Omental fat pad (tissue), 3 donors: ENCODE measurements at regions not wholly inside any gene's neighbourhood (a gene's known extent, or its start where the extent isn't known, plus 50 kb on each side); places are given as distances from the start of the nearest gene placed in this dataset.

Experiments used
- ATAC-seq: fragments of 150-250 bp; one replicate; pipeline ENCODE4 v1.9.1; 2016; ENCODE audit warnings: mild to moderate bottlenecking, moderate library complexity; ENCODE audit not compliant: low FRiP score
- DNase-seq: peaks from one replicate; pipeline ENCODE4 v3.0.0-alpha.2; 2019; ENCODE audit warnings: low spot score
- TF ChIP-seq, protein P1 (sequence below), 3 donors: fragments of 450-650 bp; IDR thresholded peaks; one replicate each; pipeline ENCODE4 v1.5.1; 2016 to 2017; ENCODE audit warnings: antibody characterized with exemption in 3 of 3, mild to moderate bottlenecking in 3 of 3, moderate library complexity in 2 of 3

DNA sequence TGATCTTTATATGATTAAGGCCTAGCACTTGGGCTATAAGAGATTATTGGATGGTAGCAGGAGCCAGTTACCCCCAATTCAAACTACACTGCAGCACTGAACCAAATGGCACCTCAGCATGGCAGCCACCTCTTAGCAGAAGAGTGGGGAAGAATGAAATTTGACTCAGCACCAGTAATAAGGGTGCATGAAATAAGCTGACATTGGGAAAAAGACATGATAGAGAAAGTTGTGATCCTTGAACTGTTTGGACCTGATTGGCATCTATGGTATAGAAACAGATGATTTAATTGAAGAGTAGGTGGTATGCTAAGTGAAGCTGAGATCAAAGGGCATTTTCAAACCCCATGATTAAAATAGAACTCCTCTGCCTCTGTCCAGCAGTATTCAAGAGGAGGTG is 389.5 kb downstream of the FOXG1 start:
- no peak for ATAC-seq
- TF ChIP-seq, protein P1, sequence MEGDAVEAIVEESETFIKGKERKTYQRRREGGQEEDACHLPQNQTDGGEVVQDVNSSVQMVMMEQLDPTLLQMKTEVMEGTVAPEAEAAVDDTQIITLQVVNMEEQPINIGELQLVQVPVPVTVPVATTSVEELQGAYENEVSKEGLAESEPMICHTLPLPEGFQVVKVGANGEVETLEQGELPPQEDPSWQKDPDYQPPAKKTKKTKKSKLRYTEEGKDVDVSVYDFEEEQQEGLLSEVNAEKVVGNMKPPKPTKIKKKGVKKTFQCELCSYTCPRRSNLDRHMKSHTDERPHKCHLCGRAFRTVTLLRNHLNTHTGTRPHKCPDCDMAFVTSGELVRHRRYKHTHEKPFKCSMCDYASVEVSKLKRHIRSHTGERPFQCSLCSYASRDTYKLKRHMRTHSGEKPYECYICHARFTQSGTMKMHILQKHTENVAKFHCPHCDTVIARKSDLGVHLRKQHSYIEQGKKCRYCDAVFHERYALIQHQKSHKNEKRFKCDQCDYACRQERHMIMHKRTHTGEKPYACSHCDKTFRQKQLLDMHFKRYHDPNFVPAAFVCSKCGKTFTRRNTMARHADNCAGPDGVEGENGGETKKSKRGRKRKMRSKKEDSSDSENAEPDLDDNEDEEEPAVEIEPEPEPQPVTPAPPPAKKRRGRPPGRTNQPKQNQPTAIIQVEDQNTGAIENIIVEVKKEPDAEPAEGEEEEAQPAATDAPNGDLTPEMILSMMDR (IDR thresholded peaks at IDR 0.05) = no peak
- DNase-seq = no peak

DNA sequence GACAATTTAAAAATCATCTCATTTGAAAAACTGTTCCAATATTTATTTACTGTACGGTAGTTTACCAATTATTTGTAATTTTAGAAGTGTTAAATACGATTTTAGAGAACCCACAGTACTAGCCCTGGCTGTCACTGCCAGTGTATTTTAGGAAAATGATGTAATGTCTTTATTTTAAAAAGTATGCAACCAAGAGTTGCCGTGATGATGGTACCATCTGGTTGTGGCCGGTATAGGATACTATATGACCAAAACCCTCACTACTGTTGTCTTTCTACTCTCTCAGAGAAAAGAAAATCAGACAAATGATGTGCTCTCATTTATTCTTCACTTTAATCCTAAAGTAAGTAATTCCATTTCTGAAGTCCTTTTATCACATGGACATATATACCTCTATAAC is 395.0 kb downstream of the FOXG1 start:
- DNase-seq = no peak
- no peak for ATAC-seq
- TF ChIP-seq, protein P1 (IDR thresholded peaks at IDR 0.05) = no peak

DNA sequence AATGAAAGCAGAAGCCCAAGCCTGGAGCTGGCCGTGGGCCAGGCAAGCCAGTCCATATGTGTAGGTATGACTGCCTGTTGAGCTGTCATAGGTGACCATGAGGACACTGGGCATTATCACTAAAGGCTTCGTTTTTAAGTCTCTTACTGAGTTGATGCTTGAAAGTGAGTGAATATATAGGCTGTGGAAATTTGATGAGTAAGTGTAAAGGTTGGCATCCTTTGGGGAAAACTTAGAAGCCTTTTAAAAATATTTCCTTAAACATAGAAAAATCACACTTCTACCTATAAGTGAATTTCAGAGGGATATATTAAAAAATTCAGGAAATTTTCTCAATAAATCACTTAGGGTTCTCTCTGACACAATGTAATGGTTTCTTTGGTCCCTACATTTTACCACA is 396.5 kb downstream of the FOXG1 start:
- TF ChIP-seq, protein P1 (IDR thresholded peaks at IDR 0.05) = no peak
- ATAC-seq (no peak), DNase-seq (no peak)

DNA sequence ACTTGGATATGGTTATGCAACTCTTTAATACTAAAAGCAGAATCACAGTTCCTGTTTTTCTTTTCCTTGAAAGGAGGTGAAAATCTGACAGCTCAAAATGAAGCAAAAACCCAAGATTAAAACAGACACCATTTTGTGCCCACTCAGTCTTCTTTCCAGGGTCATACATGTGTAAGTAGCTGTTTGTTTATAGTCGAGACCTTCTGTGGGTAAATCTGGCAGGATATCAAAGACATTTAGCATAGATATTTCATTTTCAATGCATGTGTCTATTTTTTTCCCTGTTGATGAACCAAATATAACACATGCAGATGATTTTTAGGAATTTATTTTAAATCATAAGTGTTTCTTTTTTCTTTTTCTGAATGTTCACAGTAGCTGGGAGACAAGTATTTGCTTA is 398.8 kb downstream of the FOXG1 start:
- TF ChIP-seq, protein P1 (IDR thresholded peaks at IDR 0.05) = no peak
- no peak for ATAC-seq

DNA sequence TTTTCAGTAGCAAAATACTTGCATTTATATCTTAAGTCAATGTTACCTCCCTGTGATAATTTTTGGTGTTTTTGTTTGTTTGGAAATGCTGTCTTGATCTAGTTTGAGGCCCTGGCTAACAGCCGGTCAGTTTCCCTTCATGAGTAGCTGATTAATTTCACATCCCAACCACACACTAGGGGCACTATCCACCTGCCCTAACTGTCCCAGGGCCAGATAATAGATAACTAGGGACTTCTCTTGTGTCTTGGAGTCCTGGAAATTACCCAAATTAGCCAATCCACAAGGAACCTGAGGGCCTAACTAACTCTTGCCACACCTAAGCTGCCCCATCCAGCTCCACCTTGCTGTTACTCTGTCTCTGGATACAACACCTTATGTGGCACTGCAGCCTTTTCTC is 399.9 kb downstream of the FOXG1 start:
- ATAC-seq (no peak), DNase-seq (no peak)
- TF ChIP-seq, protein P1 (IDR thresholded peaks at IDR 0.05) = no peak

More for the DNA sequence above, 398.8 kb downstream of the FOXG1 start:
- DNase-seq = no peak

DNA sequence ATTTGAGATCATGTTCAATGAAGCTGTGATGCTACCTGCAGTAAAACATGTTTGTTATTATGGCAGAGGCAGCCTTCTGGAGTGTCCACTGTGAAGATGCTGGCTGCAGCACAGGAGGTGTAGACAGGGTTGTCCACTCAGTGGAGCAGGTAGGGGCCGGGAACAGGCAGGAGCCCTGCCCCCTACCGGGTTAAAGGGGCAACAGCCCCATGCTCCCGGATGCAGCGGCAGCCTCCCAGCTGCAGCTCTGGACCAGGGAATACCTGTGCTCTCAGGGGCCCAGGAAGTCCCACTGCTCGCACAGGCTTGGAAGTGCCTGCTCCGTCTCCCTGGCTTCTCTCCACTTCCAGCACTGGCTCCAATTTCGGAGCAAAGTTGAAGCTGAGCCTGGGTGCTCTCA is 401.6 kb downstream of the FOXG1 start:
- DNase-seq (no peak), ATAC-seq (no peak)
- TF ChIP-seq, protein P1 (IDR thresholded peaks at IDR 0.05) = no peak

DNA sequence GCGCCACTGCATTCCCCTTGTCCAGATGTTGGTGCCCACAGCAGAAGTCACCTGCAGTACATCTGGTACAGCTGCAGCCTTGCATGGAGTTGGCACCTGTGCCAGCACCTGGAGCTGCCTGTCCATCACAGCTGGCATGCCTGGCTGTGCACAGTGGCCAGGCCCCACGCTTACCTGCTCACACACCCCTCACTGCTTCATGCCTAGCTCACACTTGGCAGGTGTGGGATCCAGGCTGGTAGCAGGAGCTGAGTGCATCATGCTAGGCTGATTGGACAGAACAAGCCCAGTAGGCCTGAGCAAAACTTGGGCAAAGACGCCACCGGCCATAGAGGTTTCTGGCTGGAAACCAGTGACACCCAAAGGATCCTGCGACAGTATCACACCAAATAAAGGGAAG is 402.8 kb downstream of the FOXG1 start:
- ATAC-seq (no peak), DNase-seq (no peak)
- TF ChIP-seq, protein P1 (IDR thresholded peaks at IDR 0.05) = no peak
